ENCODE measurements at regions not wholly inside any gene's neighbourhood (a gene's known extent, or its start where the extent isn't known, plus 50 kb on each side); places are given as distances from the start of the nearest gene placed in this dataset.

DNA sequence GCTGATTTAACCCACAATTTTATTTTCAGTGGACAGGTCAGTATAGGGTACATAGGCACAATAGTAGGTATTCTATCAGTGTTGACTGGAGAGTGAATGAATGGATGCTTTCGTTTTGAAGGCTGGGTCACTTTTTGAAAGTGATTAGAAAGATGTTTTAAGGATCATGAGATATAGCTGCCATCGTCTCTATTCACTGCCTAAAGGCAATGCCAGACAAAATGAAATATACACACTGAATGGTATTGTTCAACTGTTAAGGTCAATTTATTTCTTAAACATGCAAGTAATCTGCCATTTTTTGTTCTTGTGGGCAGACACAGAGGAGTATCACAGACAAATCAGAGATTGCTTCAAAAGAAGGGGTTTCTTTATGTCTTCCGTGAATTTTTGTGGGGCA, 395.3 kb downstream of the VGLL3 start:
- TF ChIP-seq, protein P1, sequence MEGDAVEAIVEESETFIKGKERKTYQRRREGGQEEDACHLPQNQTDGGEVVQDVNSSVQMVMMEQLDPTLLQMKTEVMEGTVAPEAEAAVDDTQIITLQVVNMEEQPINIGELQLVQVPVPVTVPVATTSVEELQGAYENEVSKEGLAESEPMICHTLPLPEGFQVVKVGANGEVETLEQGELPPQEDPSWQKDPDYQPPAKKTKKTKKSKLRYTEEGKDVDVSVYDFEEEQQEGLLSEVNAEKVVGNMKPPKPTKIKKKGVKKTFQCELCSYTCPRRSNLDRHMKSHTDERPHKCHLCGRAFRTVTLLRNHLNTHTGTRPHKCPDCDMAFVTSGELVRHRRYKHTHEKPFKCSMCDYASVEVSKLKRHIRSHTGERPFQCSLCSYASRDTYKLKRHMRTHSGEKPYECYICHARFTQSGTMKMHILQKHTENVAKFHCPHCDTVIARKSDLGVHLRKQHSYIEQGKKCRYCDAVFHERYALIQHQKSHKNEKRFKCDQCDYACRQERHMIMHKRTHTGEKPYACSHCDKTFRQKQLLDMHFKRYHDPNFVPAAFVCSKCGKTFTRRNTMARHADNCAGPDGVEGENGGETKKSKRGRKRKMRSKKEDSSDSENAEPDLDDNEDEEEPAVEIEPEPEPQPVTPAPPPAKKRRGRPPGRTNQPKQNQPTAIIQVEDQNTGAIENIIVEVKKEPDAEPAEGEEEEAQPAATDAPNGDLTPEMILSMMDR (IDR thresholded peaks at IDR 0.05): no peak
- TF ChIP-seq NR3C1 (IDR thresholded peaks at IDR 0.05) (no peak), CEBPB (IDR thresholded peaks at IDR 0.05) (no peak), ZFP36 (IDR thresholded peaks at IDR 0.05; ENCODE audit: borderline replicate concordance, partially characterized antibody) (no peak), EP300 (IDR thresholded peaks at IDR 0.05) (no peak)
- TF ChIP-seq, protein P2, sequence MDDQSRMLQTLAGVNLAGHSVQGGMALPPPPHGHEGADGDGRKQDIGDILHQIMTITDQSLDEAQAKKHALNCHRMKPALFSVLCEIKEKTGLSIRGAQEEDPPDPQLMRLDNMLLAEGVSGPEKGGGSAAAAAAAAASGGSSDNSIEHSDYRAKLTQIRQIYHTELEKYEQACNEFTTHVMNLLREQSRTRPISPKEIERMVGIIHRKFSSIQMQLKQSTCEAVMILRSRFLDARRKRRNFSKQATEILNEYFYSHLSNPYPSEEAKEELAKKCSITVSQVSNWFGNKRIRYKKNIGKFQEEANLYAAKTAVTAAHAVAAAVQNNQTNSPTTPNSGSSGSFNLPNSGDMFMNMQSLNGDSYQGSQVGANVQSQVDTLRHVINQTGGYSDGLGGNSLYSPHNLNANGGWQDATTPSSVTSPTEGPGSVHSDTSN (IDR thresholded peaks at IDR 0.05): no peak
- TF ChIP-seq, protein P3, sequence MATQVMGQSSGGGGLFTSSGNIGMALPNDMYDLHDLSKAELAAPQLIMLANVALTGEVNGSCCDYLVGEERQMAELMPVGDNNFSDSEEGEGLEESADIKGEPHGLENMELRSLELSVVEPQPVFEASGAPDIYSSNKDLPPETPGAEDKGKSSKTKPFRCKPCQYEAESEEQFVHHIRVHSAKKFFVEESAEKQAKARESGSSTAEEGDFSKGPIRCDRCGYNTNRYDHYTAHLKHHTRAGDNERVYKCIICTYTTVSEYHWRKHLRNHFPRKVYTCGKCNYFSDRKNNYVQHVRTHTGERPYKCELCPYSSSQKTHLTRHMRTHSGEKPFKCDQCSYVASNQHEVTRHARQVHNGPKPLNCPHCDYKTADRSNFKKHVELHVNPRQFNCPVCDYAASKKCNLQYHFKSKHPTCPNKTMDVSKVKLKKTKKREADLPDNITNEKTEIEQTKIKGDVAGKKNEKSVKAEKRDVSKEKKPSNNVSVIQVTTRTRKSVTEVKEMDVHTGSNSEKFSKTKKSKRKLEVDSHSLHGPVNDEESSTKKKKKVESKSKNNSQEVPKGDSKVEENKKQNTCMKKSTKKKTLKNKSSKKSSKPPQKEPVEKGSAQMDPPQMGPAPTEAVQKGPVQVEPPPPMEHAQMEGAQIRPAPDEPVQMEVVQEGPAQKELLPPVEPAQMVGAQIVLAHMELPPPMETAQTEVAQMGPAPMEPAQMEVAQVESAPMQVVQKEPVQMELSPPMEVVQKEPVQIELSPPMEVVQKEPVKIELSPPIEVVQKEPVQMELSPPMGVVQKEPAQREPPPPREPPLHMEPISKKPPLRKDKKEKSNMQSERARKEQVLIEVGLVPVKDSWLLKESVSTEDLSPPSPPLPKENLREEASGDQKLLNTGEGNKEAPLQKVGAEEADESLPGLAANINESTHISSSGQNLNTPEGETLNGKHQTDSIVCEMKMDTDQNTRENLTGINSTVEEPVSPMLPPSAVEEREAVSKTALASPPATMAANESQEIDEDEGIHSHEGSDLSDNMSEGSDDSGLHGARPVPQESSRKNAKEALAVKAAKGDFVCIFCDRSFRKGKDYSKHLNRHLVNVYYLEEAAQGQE (IDR thresholded peaks at IDR 0.05): no peak

Measured in A549 (cell line).